ENCODE measurements at regions not wholly inside any gene's neighbourhood (a gene's known extent, or its start where the extent isn't known, plus 50 kb on each side); places are given as distances from the start of the nearest gene placed in this dataset.

GRCh38 chr7:94055963-94056362 lies 51.8 kb upstream of the BET1 start:
- TF ChIP-seq POLR2A (IDR thresholded peaks at IDR 0.05; ENCODE audit: low read depth, low read length), result no peak
- no peak for TF ChIP-seq POLR2AphosphoS5 (IDR thresholded peaks at IDR 0.05; ENCODE audit: low read depth, low read length)
